Spleen (tissue), 11 donors: ENCODE measurements at regions not wholly inside any gene's neighbourhood (a gene's known extent, or its start where the extent isn't known, plus 50 kb on each side); places are given as distances from the start of the nearest gene placed in this dataset.

Experiments used
- DNase-seq: peaks from one replicate; pipeline ENCODE4 v3.0.0-alpha.2; 2020
- H3K27ac ChIP-seq, 8 donors: fragments of 200-600 bp; sonication (generic) in 7 of 8; 1 replicate in 4 of 8; 2 replicates in 4 of 8; pipeline versions ENCODE4 v1.5.0 to v1.8.0; 2016 to 2021; ENCODE audit warnings: inconsistent platforms in 4 of 8, mild to moderate bottlenecking in 4 of 8, moderate library complexity in 1 of 8
- H3K27me3 ChIP-seq, 7 donors: fragments of 200-600 bp; sonication (generic) in 6 of 7; replicated peaks in 1 of 7; 1 replicate in 4 of 7; 2 replicates in 3 of 7; pipeline versions ENCODE4 v1.5.0 to v1.8.0; 2016 to 2021; ENCODE audit warnings: inconsistent platforms in 3 of 7, mild to moderate bottlenecking in 1 of 7
- H3K36me3 ChIP-seq, 6 donors: fragments of 200-600 bp; sonication (generic) in 5 of 6; 1 replicate in 4 of 6; 2 replicates in 2 of 6; pipeline versions ENCODE4 v1.5.0 to v1.8.0; 2016 to 2021; ENCODE audit warnings: inconsistent platforms in 2 of 6
- H3K4me1 ChIP-seq, 6 donors: fragments of 200-600 bp; sonication (generic) in 5 of 6; 1 replicate in 3 of 6; 2 replicates in 3 of 6; pipeline versions ENCODE4 v1.5.0 to v1.8.0; 2016 to 2021; ENCODE audit warnings: inconsistent platforms in 3 of 6
- H3K4me3 ChIP-seq, 8 donors: fragments of 200-600 bp; sonication (generic) in 7 of 8; 1 replicate in 4 of 8; 2 replicates in 4 of 8; pipeline versions ENCODE4 v1.5.0 to v1.8.0; 2016 to 2021; ENCODE audit warnings: inconsistent platforms in 4 of 8, mild to moderate bottlenecking in 4 of 8, moderate library complexity in 2 of 8
- H3K9me3 ChIP-seq, 8 donors: fragments of 200-600 bp; sonication (generic) in 7 of 8; 1 replicate in 4 of 8; 2 replicates in 4 of 8; pipeline versions ENCODE4 v1.5.0 to v1.8.0; 2016 to 2021; ENCODE audit warnings: inconsistent platforms in 4 of 8
- CTCF ChIP-seq, 11 experiments: fragments of 200-600 bp in 7 of 11; fragments of 450-650 bp in 4 of 11; sonication (generic) in 4 of 11; IDR thresholded peaks in 8 of 11; conservative IDR thresholded peaks in 3 of 11; 1 replicate in 7 of 11; 2 replicates in 4 of 11; pipeline versions ENCODE4 v1.4.0 to v1.8.0; 2016 to 2021; ENCODE audit warnings: antibody characterized with exemption in 11 of 11, inconsistent platforms in 4 of 11, mild to moderate bottlenecking in 1 of 11
- POLR2A ChIP-seq, 3 donors: fragments of 450-650 bp; IDR thresholded peaks; one replicate each; pipeline ENCODE4 v1.5.1; 2017; ENCODE audit warnings: antibody characterized with exemption in 3 of 3, mild to moderate bottlenecking in 1 of 3
- POLR2AphosphoS5 ChIP-seq, 3 donors: sonication (generic); formaldehyde crosslinking; IDR thresholded peaks; one replicate each; pipeline ENCODE4 v1.5.1; 2017; ENCODE audit warnings: antibody characterized with exemption in 3 of 3
- WGBS, 5 donors: extraction: QIAGEN DNeasy Blood & Tissue Kit in 3 of 5; methylation state at CpG; one replicate each; pipeline versions ENCODE4 v1.1.5 to v1.1.7; 2013 to 2018; 5-methylcytosine and 5-hydroxymethylcytosine counted together
- intact Hi-C: fragments of 100-400 bp; cut with DNase I; formaldehyde crosslinking; loops from one replicate; pipeline ENCODE4 v1.15.0; 2023; ENCODE audit warnings: low total_unique reads
- donor health status: healthy with polysubstance abuse.
- donor health status: DM: no; HTN: no; CAD: no; lungs with moderate emphysema.
- donor health status: DM: no; HTN: no; CAD: no.
- donor health status: Bipolar disorder and iron deficiency.
- donor health status: healthy.
- donor health status: DM: no; HTN: no; CAD: no.
- donor health status: DM: yes; HTN: yes; CAD: no.

- Histone ChIP-seq H3K27ac (peak overlapping the region in 3 of 8 donors; percentile 61 to 88 (median 87)), H3K36me3 (no peaks in the 10 kb centered on the region), H3K9me3 (no peaks in the 10 kb centered on the region), H3K4me1 (peaks cover 0 to 52% (median 30%) of the 10 kb centered on the region in 6 donors), H3K4me3 (no peak overlapping the region), H3K27me3 (no peaks in the 10 kb centered on the region)
- WGBS, 5 donors: 52 to 67% (median 58%) methylated on average over 6 of the region's 6 CpGs
- intact Hi-C loops: no loop called here
- DNase-seq: no peak
- TF ChIP-seq POLR2AphosphoS5 (IDR thresholded peaks at IDR 0.05) (no peak), POLR2A (IDR thresholded peaks at IDR 0.05) (no peak), CTCF (IDR thresholded peaks at IDR 0.05 in 8 of 11, conservative IDR thresholded peaks at IDR 0.05 in 3 of 11) (peak in 1 of 11 experiments; percentile 21)
Observed at GRCh38 chr22:22171357-22172218, 73.0 kb upstream of the VPREB1 start.

- 21 to 58% (median 30%) methylated on average over 1 of the region's 1 CpG for WGBS, 5 donors
- intact Hi-C loops: no loop called here
- no peak for TF ChIP-seq CTCF (IDR thresholded peaks at IDR 0.05 in 8 of 11, conservative IDR thresholded peaks at IDR 0.05 in 3 of 11)
- no peak for TF ChIP-seq POLR2A (IDR thresholded peaks at IDR 0.05)
- no peak for TF ChIP-seq POLR2AphosphoS5 (IDR thresholded peaks at IDR 0.05)
Observed at GRCh38 chr22:22169923-22170322, 74.7 kb upstream of the VPREB1 start.

GRCh38 chr22:22168941-22169867, 75.4 kb upstream of the VPREB1 start:
- peak overlapping the region in 7 of 8 donors; percentile 59 to 94 (median 82) for H3K27ac ChIP-seq
- H3K9me3 ChIP-seq: no peaks in the 10 kb centered on the region
- peak overlapping the region in 1 of 8 donors; percentile 61 for H3K4me3 ChIP-seq
- intact Hi-C loops: no loop called here
- H3K36me3 ChIP-seq: no peaks in the 10 kb centered on the region
- H3K4me1 ChIP-seq: peaks cover 3 to 75% (median 46%) of the 10 kb centered on the region in 6 donors
- TF ChIP-seq CTCF (IDR thresholded peaks at IDR 0.05 in 8 of 11, conservative IDR thresholded peaks at IDR 0.05 in 3 of 11) (no peak), POLR2A (IDR thresholded peaks at IDR 0.05) (no peak), POLR2AphosphoS5 (IDR thresholded peaks at IDR 0.05) (no peak)
- H3K27me3 ChIP-seq: no peaks in the 10 kb centered on the region
- DNase-seq: no peak
- WGBS, 5 donors: 72 to 78% (median 74%) methylated on average over 9 of the region's 9 CpGs

More at GRCh38 chr22:22169923-22170322, 74.7 kb upstream of the VPREB1 start:
- DNase-seq: no peak
- Histone ChIP-seq H3K27me3 (no peaks in the 10 kb centered on the region), H3K9me3 (no peaks in the 10 kb centered on the region), H3K27ac (peak overlapping the region in 6 of 8 donors; percentile 11 to 88 (median 69)), H3K36me3 (no peaks in the 10 kb centered on the region), H3K4me3 (peak overlapping the region in 2 of 8 donors; percentile 26 to 33), H3K4me1 (peaks cover 3 to 68% (median 43%) of the 10 kb centered on the region in 6 donors)
